NCI-H1092 (cell line): ENCODE measurements at regions not wholly inside any gene's neighbourhood (a gene's known extent, or its start where the extent isn't known, plus 50 kb on each side); places are given as distances from the start of the nearest gene placed in this dataset.

ENCODE experiments used
- DNase-seq: peaks from one replicate; lab custom pipeline; 2025; lab: John Stamatoyannopoulos, UW

DNA sequence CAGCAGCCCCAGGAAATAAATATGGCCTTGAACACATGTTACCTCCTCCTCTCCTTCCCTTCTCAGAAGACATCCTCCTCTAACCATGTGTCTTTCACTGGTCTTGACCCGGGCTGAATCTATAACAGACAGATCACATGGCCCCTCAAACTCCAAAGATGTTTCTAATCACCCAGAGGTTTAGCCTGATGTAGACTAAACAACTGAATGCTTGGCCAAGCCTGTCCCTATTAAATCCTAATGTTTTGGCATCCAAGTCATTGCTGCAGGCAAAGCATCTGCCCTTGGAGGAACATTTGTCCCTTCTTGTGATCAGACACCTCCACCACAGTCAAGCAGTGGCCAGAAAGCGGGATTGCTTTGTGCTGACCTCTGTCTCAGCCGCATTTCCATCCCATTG lies 65.5 kb downstream of the ANKRD60 start:
- DNase-seq: no peak

- no peak for DNase-seq
These were observed 67.3 kb downstream of the ANKRD60 start for GRCh38 chr20:58161192-58161591.

- no peak for DNase-seq
These were observed 67.9 kb downstream of the ANKRD60 start for GRCh38 chr20:58160451-58161061.

- no peak for DNase-seq
These were observed 73.1 kb downstream of the ANKRD60 start for GRCh38 chr20:58155148-58155925.

DNA sequence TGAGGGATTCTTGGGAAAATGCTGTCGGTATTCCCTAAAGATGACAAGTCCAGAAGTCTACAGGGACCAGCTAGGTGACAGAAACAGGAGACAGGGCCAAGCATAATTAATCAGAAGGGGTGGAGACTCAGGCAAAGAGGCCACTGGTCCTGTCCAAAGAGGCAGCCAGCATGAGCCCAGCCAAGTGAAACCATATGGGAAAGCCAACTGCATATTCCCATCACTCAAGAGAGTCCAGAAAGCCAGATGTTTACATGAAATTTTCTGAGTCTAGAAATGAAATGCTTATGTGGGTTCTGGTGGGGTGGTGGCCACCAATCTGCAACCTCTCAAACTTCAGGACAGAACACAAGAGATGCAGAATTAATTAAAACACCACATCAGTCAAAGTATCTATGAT lies 74.3 kb downstream of the ANKRD60 start:
- DNase-seq: no peak

GRCh38 chr20:58153121-58153520 lies 75.3 kb downstream of the ANKRD60 start:
- no peak for DNase-seq

DNA sequence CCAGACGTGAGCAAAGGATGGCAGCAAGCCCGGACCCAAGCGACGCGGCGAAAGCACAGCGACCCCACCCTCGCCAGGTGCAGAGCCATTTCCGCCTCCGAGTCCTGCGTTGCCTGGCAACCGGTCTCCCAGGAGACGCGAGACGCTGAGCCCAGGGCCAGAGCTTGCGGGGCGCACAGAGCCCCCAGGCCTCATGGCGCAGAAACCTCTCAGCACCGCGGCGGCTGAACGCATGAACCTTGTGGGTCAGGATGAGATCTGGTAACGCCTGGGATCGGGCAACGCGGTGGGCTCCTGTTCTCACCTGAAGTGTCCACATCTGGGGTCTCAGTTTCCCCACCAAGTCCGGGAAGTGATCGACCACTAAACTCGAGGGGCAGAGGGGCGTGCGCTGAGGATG lies 77.7 kb downstream of the ANKRD60 start:
- peak; percentile 41 for DNase-seq

- no peak for DNase-seq
These were observed 78.9 kb downstream of the ANKRD60 start for GRCh38 chr20:58149437-58150091.

- no peak for DNase-seq
These were observed 79.6 kb downstream of the ANKRD60 start for GRCh38 chr20:58148891-58149290.

- no peak for DNase-seq
These were observed 80.7 kb downstream of the ANKRD60 start for GRCh38 chr20:58147628-58148370.

DNA sequence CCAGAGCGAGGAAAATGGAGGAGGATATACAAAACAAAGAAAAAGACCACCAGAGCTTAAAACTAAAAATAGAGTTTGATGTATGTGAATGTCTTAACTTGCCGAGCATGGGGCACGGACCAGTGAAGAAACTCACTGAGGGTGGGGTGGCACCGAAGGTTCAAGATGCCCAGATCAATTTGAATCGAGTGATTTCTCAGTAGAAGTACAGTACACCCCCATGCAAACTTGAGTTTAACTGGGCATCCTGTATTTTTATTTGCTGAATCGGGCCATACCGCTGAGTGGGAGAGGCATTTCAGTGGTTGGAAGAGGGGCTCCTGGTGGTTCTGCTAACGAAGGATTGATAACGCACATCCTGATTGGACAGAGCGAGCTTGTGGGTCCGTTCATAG lies 81.7 kb downstream of the ANKRD60 start:
- DNase-seq: no peak

DNA sequence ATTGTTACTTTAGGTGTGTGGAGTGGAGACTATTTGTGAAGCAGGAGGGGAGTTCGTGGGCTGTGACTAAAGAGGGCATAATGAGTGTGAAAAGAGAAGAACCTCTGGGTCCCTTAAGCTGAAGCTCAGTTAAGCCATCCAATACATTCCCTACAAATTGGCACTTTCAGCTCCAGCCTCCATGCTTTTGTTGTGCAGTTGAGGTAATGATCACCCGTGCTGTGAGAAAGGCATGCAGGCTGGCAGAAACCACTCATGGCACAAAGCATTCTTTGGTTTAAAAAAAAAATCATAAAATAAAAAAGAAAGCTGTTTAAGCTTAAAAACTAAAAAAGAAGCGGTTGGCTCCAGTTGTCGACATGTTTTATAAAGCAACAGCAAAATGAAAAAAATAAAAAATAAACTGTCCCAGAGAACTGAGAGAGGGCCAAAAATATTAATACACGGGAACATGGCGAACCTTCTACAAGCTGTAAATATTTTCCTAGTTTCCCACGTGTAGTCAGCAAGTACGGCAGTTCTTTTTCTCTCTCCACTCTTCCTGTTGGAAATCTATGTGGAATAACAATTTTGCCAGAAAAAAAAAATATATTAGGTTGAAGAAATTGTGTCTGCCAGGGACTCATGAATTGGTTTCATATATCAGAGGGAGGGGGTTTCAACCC lies 82.2 kb downstream of the ANKRD60 start:
- DNase-seq: no peak

GRCh38 chr20:58145506-58146080 lies 82.9 kb downstream of the ANKRD60 start:
- DNase-seq: no peak

GRCh38 chr20:58144096-58144495 lies 84.4 kb downstream of the ANKRD60 start:
- DNase-seq: no peak

- DNase-seq: no peak
These were observed 84.9 kb downstream of the ANKRD60 start for GRCh38 chr20:58143531-58143930.

GRCh38 chr20:58142843-58143185 lies 85.6 kb downstream of the ANKRD60 start:
- no peak for DNase-seq

- DNase-seq: no peak
These were observed 86.2 kb downstream of the ANKRD60 start for GRCh38 chr20:58141971-58142842.

DNA sequence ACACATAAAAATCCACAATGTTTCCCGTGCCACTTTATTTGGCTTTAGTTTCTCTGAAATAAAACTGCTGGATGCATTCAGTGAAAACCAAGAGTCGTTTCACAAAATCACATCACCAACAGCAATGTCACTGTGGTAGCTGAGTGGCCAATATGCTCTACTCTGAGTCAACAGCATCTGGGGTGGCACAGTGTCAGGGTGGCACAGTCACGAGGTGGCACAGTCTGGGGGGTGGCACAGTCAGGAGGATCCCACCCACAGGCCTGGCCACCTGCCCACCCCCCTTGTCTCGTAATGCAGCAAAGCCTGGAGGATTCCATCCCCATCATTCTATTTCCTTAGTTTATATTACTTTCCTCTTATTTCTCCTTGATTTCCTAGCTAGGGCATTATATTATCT lies 87.0 kb downstream of the ANKRD60 start:
- no peak for DNase-seq

DNA sequence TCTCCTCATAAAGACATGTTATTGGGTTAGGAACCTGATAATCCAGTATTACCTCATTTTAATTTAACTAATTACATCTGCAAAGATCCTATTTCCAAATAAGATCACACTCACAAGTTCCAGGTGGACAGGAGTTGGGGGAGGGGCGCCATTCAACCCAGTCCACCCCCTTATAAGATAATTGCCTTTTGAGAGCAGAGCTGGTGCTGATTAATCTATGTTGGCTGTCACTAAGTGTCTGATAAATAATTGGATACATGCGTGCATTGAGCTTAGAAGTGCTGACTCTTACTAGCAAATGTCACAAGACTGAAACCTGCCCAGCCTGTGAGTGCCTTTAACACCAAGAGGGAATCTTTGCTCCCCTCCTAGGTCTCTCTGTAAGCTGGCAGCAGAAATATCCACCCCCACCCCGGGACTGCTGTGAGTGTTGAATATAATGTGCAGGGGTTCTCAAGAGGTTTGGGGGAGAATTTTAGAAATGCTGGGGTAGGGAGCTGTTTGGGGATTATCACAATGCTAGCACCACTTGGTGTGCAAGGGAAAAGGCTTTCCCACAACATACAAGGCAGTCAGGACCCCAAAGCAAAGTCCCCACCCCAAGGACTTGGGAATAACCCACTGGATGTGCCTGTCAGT lies 87.5 kb downstream of the ANKRD60 start:
- no peak for DNase-seq
